ENCODE measurements at regions not wholly inside any gene's neighbourhood (a gene's known extent, or its start where the extent isn't known, plus 50 kb on each side); places are given as distances from the start of the nearest gene placed in this dataset.

DNA sequence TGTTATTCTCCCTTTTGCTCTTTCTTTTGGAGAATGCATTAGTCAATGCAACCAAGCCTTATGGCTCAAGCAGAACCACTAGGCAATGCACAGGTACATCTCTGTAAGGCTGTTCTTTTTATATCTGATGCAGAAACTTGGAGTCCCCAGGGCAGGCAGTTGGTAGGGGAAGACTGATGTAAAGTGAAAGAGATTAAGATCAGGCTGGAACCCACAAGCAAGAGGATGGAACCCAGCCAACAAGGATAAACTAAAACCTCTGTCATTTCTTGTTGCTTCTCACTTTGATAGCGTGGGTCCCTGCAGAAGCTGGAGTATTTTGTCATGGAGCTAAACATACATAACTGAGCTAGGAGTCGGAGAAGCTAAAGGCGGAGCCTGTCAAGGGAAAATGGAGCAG lies 142.9 kb downstream of the GPAM start:
- no peak for DNase-seq (ENCODE audit: low spot score)

DNA sequence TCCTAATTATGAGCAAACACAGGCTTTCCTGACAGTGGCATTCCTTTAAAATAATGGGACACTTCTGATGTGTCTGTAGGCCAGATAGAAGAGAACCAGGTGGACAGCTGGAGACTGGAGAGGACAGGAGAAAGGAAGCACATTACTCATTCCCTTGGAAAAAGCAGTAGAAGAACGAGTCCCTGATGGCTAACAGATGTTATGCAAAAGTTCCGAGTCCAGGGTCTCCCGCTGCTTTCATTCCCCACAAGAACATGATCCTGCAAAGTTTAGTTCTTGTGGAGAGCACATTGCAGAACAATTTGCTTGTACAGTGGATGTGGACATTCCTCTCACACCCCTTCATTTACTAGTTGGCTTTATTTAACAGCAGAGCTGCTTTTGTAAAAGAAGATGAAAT lies 137.6 kb downstream of the GPAM start:
- no peak for TF ChIP-seq CTCF (IDR thresholded peaks at IDR 0.05; ENCODE audit: extremely low read depth, missing control alignments)
- no peak for DNase-seq (ENCODE audit: low spot score)

More for the DNA sequence above, 142.9 kb downstream of the GPAM start:
- no peak for TF ChIP-seq CTCF (IDR thresholded peaks at IDR 0.05; ENCODE audit: extremely low read depth, missing control alignments)

DNA sequence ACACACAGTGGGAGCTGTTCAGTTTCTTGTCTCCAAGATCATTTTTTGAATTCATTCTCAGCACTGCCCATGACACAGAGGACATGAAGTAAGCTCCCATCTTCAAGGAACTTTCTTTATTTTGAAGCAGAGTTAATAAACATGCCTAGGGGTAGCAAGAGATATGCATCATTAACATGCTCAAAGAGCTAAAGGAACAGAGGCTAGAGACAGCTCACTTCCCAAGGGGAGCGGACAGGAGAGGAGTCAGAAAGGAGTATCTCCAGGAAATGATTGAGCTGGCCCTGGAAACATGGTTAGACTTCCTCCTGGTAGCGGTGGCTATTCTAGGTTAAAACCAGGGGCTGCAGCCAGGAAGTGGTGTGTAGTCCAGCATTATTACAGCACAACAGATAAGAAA lies 135.9 kb downstream of the GPAM start:
- TF ChIP-seq CTCF (IDR thresholded peaks at IDR 0.05; ENCODE audit: extremely low read depth, missing control alignments), result no peak
- DNase-seq (ENCODE audit: low spot score), result no peak

DNA sequence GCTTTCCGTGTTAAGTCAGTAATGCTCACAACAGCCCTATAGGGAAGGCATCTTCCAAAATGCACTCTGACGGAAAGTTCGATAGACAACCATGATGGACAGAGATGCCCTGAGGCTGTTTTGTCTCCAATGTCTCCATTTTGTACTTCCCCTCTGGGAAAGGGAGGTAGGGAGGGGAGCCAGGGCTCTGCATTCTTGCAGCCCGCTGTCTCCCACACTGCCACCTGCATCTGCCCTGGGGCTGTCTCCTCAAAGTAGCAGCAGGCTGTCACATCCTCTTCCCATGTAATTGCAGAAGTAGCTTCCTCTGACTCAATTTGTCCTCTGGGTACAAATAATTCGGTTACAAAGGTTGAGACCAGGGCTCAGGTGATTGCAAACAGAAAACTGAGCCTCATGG lies 131.4 kb downstream of the GPAM start:
- DNase-seq (ENCODE audit: low spot score), result no peak
- no peak for TF ChIP-seq CTCF (IDR thresholded peaks at IDR 0.05; ENCODE audit: extremely low read depth, missing control alignments)

- DNase-seq (ENCODE audit: low spot score), result no peak
- no peak for TF ChIP-seq CTCF (IDR thresholded peaks at IDR 0.05; ENCODE audit: extremely low read depth, missing control alignments)
Observed at GRCh38 chr10:112053895-112054294, 129.7 kb downstream of the GPAM start.

- TF ChIP-seq CTCF (IDR thresholded peaks at IDR 0.05; ENCODE audit: extremely low read depth, missing control alignments), result no peak
- no peak for DNase-seq (ENCODE audit: low spot score)
Observed at GRCh38 chr10:112054516-112054915, 129.0 kb downstream of the GPAM start.

DNA sequence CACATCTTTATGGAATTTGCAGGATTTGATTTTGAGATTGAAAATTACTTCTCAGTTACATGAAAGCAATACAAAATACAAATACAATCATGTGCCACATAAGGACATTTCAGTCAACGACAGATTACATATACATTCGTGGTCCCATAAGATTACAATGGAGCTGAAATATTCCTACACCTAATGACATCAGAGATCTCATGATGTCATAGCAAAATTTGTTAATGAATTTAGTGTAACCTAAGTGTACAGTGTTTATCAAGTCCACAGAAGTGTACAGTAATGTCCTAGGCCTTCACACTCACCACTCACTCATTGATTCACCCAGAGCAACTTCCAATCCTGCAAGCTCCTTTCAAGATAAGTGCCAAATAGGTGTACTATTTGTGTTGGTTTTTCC lies 126.5 kb downstream of the GPAM start:
- DNase-seq (ENCODE audit: low spot score), result no peak
- TF ChIP-seq CTCF (IDR thresholded peaks at IDR 0.05; ENCODE audit: extremely low read depth, missing control alignments), result no peak

Measured in GM20000 (cell line).